Heart left ventricle (tissue), 16 donors: ENCODE measurements at regions not wholly inside any gene's neighbourhood (a gene's known extent, or its start where the extent isn't known, plus 50 kb on each side); places are given as distances from the start of the nearest gene placed in this dataset.

Experiments used
- ATAC-seq, 4 donors: fragments of 200-7000 bp; cut with Tn5 transposase; one replicate each; pipeline ENCODE4 v1.9.1; 2020 to 2022; ENCODE audit warnings: moderate library complexity in 4 of 4, mild to moderate bottlenecking in 3 of 4, moderate number of reproducible peaks in 1 of 4
- DNase-seq, 5 donors: peaks; one replicate each; pipeline ENCODE4 v3.0.0-alpha.2; 2020
- H3K27ac ChIP-seq, 12 donors: fragments of 200-600 bp; sonication (generic) in 4 of 12; one replicate each; pipeline versions ENCODE4 v1.5.0 to v1.8.0; 2016 to 2022; ENCODE audit warnings: mild to moderate bottlenecking in 2 of 12
- H3K27me3 ChIP-seq, 9 donors: fragments of 200-600 bp; sonication (generic) in 2 of 9; one replicate each; pipeline versions ENCODE4 v1.5.1 to v1.8.0; 2016 to 2022; ENCODE audit warnings: mild to moderate bottlenecking in 3 of 9
- H3K36me3 ChIP-seq, 9 donors: fragments of 200-600 bp; sonication (generic) in 2 of 9; one replicate each; pipeline versions ENCODE4 v1.5.0 to v1.8.0; 2018 to 2022; ENCODE audit warnings: mild to moderate bottlenecking in 2 of 9
- H3K4me1 ChIP-seq, 12 donors: fragments of 200-600 bp; sonication (generic) in 4 of 12; one replicate each; pipeline versions ENCODE4 v1.5.0 to v1.8.0; 2016 to 2022; ENCODE audit warnings: mild to moderate bottlenecking in 3 of 12
- H3K4me3 ChIP-seq, 12 donors: fragments of 200-600 bp; sonication (generic) in 4 of 12; one replicate each; pipeline versions ENCODE4 v1.5.0 to v1.8.0; 2017 to 2022; ENCODE audit warnings: mild to moderate bottlenecking in 9 of 12, moderate library complexity in 4 of 12
- H3K9me3 ChIP-seq, 12 donors: fragments of 200-600 bp; sonication (generic) in 4 of 12; one replicate each; pipeline versions ENCODE4 v1.5.0 to v1.8.0; 2016 to 2022; ENCODE audit warnings: mild to moderate bottlenecking in 1 of 12
- CTCF ChIP-seq, 12 donors: fragments of 200-600 bp; sonication (generic) in 4 of 12; IDR thresholded peaks; one replicate each; pipeline versions ENCODE4 v1.5.0 to v1.8.0; 2018 to 2022; ENCODE audit warnings: antibody characterized with exemption in 12 of 12, mild to moderate bottlenecking in 5 of 12
- POLR2A ChIP-seq, 2 donors: fragments of 450-650 bp; IDR thresholded peaks; one replicate each; pipeline ENCODE4 v1.6.1; 2017; ENCODE audit warnings: antibody characterized with exemption in 2 of 2, mild to moderate bottlenecking in 2 of 2, moderate library complexity in 2 of 2
- WGBS, 4 donors: extraction: QIAGEN DNeasy Blood & Tissue Kit in 2 of 4; methylation state at CpG; one replicate each; pipeline versions ENCODE4 v1.1.5 to v1.1.7; 2013 to 2018; 5-methylcytosine and 5-hydroxymethylcytosine counted together
- intact Hi-C, 10 donors: fragments of 100-400 bp; cut with DNase I; formaldehyde crosslinking; loops; one replicate each; pipeline versions ENCODE4 v1.11.1 to v1.14.2; 2022
- donor health status: ischemic (EF 13 %, LVEDD 7.1; RV severe dilation, severe dysfunction).
- donor health status: healthy with polysubstance abuse.
- donor health status: DM: no; HTN: yes; CAD: no.
- donor health status: DM: no; HTN: no; CAD: no.
- donor health status: ischemic (EF 25% LVEDD 6.9; RV normal size, moderate dysfunction).
- donor health status: ischemic (EF 25% LVEDD 5.7; RV mildly dilated, moderate dysfunction).
- donor health status: healthy.
- donor health status: DM: yes; HTN: yes; CAD: no.
- donor health status: ischemic (EF 35%, LVEDD 5.7; RV mildly dilated, moderate dysfunction).
- donor health status: nonischemic (EF 11% LVEDD 7.7; RV severe dilation, severe dysfunction).
- donor health status: DM: yes; HTN: yes; CAD: no.
- donor health status: PGD.
- donor health status: ischemic (EF 29% LVEDD 5.4; RV normal size, mild dysfunction).
- donor health status: nonischemic (EF 23%, LVEDD 6.1; RV moderate dilation, normal function).

GRCh38 chr18:65287652-65288051, 463.2 kb upstream of the CDH7 start:
- Histone ChIP-seq H3K36me3 (no peaks in the 10 kb centered on the region), H3K4me3 (no peak overlapping the region), H3K4me1 (no peaks in the 10 kb centered on the region), H3K27ac (no peak overlapping the region), H3K27me3 (no peaks in the 10 kb centered on the region), H3K9me3 (no peaks in the 10 kb centered on the region)
- no peak for TF ChIP-seq POLR2A (IDR thresholded peaks at IDR 0.05)
- no peak for TF ChIP-seq CTCF (IDR thresholded peaks at IDR 0.05)
- intact Hi-C loops = no loop called here
- WGBS, 4 donors = 92 to 96% (median 95%) methylated on average over 2 of the region's 2 CpGs
- DNase-seq (no peak), ATAC-seq (no peak)

DNA sequence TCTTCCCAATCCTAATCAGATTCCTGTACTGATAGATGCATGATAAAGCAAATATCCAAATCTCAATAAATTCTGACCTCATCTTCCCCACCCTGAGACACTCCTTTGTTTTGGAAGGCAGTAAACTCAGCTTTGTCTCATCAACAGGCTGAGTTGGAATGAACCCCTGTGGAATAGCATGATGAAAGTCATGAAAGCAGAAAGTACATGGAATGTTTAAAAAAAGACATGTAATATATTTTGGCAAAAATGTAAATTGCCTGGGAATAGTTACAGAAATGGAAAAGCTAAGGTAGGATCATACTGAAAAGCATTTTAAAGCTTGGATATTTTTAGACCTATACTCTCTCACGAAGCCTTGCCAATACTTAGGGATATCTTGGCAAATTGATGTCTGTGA, 468.7 kb upstream of the CDH7 start:
- no peak for TF ChIP-seq POLR2A (IDR thresholded peaks at IDR 0.05)
- no peak for TF ChIP-seq CTCF (IDR thresholded peaks at IDR 0.05)
- 56 to 76% (median 68%) methylated on average over 1 of the region's 1 CpG for WGBS, 4 donors
- Histone ChIP-seq H3K27ac (no peak overlapping the region), H3K4me3 (no peak overlapping the region), H3K27me3 (no peaks in the 10 kb centered on the region), H3K4me1 (no peaks in the 10 kb centered on the region), H3K9me3 (no peaks in the 10 kb centered on the region), H3K36me3 (no peaks in the 10 kb centered on the region)
- DNase-seq (no peak), ATAC-seq (no peak)
- intact Hi-C loops = no loop called here

DNA sequence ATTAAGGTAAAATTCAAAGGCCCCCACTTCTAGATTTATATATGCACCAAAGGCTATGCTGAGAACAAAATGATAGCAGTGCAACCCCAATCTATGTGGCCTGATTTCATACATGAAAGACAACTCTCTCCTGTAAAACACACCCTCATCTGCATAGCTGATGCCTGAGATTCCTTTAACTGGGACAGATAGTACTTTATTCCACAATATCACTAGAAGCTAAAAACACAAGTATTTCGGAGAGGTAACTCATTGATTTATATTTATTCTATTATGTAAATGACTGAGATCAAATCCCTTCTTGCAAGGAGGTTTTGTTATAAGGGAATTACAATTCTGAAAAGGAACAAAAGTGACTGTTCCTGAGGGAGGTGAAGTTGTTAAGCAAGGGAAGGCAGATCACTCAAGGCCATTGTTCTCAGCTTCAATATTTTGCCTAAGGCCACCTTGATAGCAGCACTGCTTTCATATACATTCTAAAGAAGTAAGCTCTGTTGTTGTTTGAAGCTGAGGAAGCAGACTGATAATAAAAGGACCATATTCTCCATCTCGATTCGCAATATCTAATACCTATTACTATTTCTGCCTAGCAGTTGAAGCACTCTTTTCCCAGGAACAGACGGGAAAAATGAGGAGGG, 471.0 kb upstream of the CDH7 start:
- intact Hi-C loops = no loop called here
- no peaks in the 10 kb centered on the region for H3K9me3 ChIP-seq
- no peaks in the 10 kb centered on the region for H3K27me3 ChIP-seq
- no peak overlapping the region for H3K4me3 ChIP-seq
- DNase-seq (no peak), ATAC-seq (no peak)
- WGBS, 4 donors = 85 to 87% (median 85%) methylated on average over 4 of the region's 4 CpGs
- H3K4me1 ChIP-seq = no peaks in the 10 kb centered on the region
- TF ChIP-seq POLR2A (IDR thresholded peaks at IDR 0.05) (no peak), CTCF (IDR thresholded peaks at IDR 0.05) (no peak)
- H3K36me3 ChIP-seq = no peaks in the 10 kb centered on the region
- H3K27ac ChIP-seq = no peak overlapping the region

- Histone ChIP-seq H3K36me3 (no peaks in the 10 kb centered on the region), H3K27me3 (no peaks in the 10 kb centered on the region), H3K4me1 (no peaks in the 10 kb centered on the region), H3K4me3 (no peak overlapping the region), H3K9me3 (no peaks in the 10 kb centered on the region), H3K27ac (no peak overlapping the region)
- ATAC-seq (no peak), DNase-seq (no peak)
- TF ChIP-seq CTCF (IDR thresholded peaks at IDR 0.05) = no peak
- TF ChIP-seq POLR2A (IDR thresholded peaks at IDR 0.05) = no peak
- WGBS, 4 donors = 87 to 92% (median 89%) methylated on average over 9 of the region's 9 CpGs
- intact Hi-C loops = no loop called here
These were observed 471.7 kb upstream of the CDH7 start for GRCh38 chr18:65278939-65279667.
